ENCODE measurements at regions not wholly inside any gene's neighbourhood (a gene's known extent, or its start where the extent isn't known, plus 50 kb on each side); places are given as distances from the start of the nearest gene placed in this dataset.
A peak's percentile ranks its signal among the peaks of the same experiment; 100 is the strongest.

DNA sequence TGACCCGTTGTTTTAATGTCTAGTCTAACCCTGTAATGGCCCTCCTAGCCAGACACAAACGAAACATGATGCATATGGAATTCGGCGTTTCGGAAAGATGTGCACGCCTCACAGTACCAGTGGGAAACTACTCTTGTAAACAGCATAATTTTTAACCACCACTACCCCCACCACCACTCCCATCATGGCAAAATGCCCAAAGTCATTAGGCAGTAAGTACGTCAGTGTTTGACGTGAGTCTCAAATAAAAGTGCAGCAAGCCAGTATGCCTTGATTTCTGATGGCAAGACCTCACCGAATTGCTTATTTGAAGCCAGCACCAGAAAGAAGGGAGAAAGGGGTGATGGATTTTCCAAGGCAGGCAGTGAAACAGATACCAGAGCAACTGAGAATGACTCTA, 71.4 kb downstream of the ADRB2 start:
- Histone ChIP-seq H3K79me1 (ENCODE audit: low read depth in 1 of 2, low read length in 2 of 2) (no peaks in the 10 kb centered on the region), H3K27me3 (ENCODE audit: control insufficient read depth, insufficient read depth, low read length) (no peaks in the 10 kb centered on the region), H3K18ac (ENCODE audit: low read depth, low read length) (no peak overlapping the region), H2AK9ac (replicated peaks; ENCODE audit: low read depth, low read length, poor library complexity) (no peak overlapping the region), H3K9me1 (ENCODE audit: insufficient read depth, low read length) (no peaks in the 10 kb centered on the region), H3K4me1 (ENCODE audit: control insufficient read depth, insufficient read depth, low read length) (no peaks in the 10 kb centered on the region), H4K20me1 (ENCODE audit: insufficient read depth, low read length) (no peaks in the 10 kb centered on the region), H2BK20ac (ENCODE audit: low read depth, low read length) (no peak overlapping the region), H2BK5ac (ENCODE audit: low read depth, low read length, poor library complexity, severe bottlenecking) (no peak overlapping the region), H4K5ac (ENCODE audit: low read depth, low read length) (no peak overlapping the region), H3K27ac (ENCODE audit: insufficient read depth, low read length) (no peak overlapping the region), H3K9ac (ENCODE audit: low read depth, low read length) (no peak overlapping the region), H3K4me3 (ENCODE audit: insufficient read depth, low read depth, low read length) (no peak overlapping the region), H3K36me3 (ENCODE audit: control insufficient read depth, insufficient read depth, low read length) (no peaks in the 10 kb centered on the region), H4K91ac (ENCODE audit: insufficient read depth, low read depth, low read length) (no peak overlapping the region), H3K9me3 (ENCODE audit: control insufficient read depth, insufficient read depth, low read length) (no peaks in the 10 kb centered on the region), H3K23ac (ENCODE audit: low read depth, low read length) (no peak overlapping the region), H2AK5ac (ENCODE audit: low read depth, low read length) (no peak overlapping the region), H3K4ac (ENCODE audit: low read depth, low read length) (no peak overlapping the region), H3K14ac (replicated peaks; ENCODE audit: low read depth, low read length) (no peak overlapping the region), H2BK120ac (ENCODE audit: low read depth, low read length) (no peak overlapping the region), H2AFZ (replicated peaks; ENCODE audit: low read length, poor library complexity) (no peak overlapping the region), H2BK15ac (ENCODE audit: low read depth, low read length) (no peak overlapping the region), H3K56ac (ENCODE audit: extremely low read depth, insufficient read depth, low read length) (no peak overlapping the region), H4K8ac (ENCODE audit: low read depth in 2 of 2, low read length in 2 of 2) (no peak overlapping the region), H3K4me2 (ENCODE audit: low read depth, low read length) (no peak overlapping the region; the same call in 1 of the 2 replicates)
- ATAC-seq (ENCODE audit: low read depth) (no peak), DNase-seq (peak; percentile 65)
- dilution Hi-C loops (cut with HindIII; ENCODE audit: low sequenced_read_pairs, unreplicated experiment) (no loop called here), in situ Hi-C loops (cut with MboI; ENCODE audit: low sequenced_read_pairs) (no loop called here), intact Hi-C loops (cut with micrococcal nuclease) (no loop called here)
- TF ChIP-seq NFE2L2 (IDR thresholded peaks at IDR 0.05; ENCODE audit: low read depth, low read length) (no peak), MAZ (IDR thresholded peaks at IDR 0.05; ENCODE audit: borderline replicate concordance, low read depth, low read length) (no peak), CHD1 (IDR thresholded peaks at IDR 0.05; ENCODE audit: low read depth, low read length) (no peak), MAFK (IDR thresholded peaks at IDR 0.05; ENCODE audit: low read depth, low read length) (no peak), CEBPB (IDR thresholded peaks at IDR 0.05; ENCODE audit: low read depth, low read length) (no peak), FOS (IDR thresholded peaks at IDR 0.05; ENCODE audit: low read depth, low read length) (no peak), MXI1 (IDR thresholded peaks at IDR 0.05; ENCODE audit: borderline replicate concordance, low read depth, low read length) (no peak), RFX5 (IDR thresholded peaks at IDR 0.05; ENCODE audit: low read depth, low read length) (no peak), BHLHE40 (IDR thresholded peaks at IDR 0.05; ENCODE audit: low read depth, low read length) (no peak), SMC3 (IDR thresholded peaks at IDR 0.05; ENCODE audit: low read depth, low read length) (no peak), RAD21 (IDR thresholded peaks at IDR 0.05; ENCODE audit: low read length) (no peak)
- TF ChIP-seq, protein P1, sequence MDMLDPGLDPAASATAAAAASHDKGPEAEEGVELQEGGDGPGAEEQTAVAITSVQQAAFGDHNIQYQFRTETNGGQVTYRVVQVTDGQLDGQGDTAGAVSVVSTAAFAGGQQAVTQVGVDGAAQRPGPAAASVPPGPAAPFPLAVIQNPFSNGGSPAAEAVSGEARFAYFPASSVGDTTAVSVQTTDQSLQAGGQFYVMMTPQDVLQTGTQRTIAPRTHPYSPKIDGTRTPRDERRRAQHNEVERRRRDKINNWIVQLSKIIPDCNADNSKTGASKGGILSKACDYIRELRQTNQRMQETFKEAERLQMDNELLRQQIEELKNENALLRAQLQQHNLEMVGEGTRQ (IDR thresholded peaks at IDR 0.05; ENCODE audit: low read depth, low read length), result no peak
- POLR2A ChIA-PET (ENCODE audit: unreplicated experiment), result no interaction called here
- CTCF ChIA-PET, result no interaction called here
- no CpG with 5 or more reads among the region's 9 CpGs for WGBS, 2 experiments (ENCODE audit: extremely low coverage in 2 of 2, insufficient read length in 1 of 2)
- BruUV-seq (replicated peaks), result no TSS peak

Data from IMR-90 (cell line).